HFF-Myc (cell line): ENCODE measurements at regions not wholly inside any gene's neighbourhood (a gene's known extent, or its start where the extent isn't known, plus 50 kb on each side); places are given as distances from the start of the nearest gene placed in this dataset.
"Not testable (repeated sequence)": the region's sequence is repeated elsewhere in the genome, so short reads cannot be mapped to it uniquely, and the experiment has no call there.

ENCODE experiments used
- DNase-seq: peaks from one replicate; pipeline ENCODE4 v3.0.0-alpha.2; 2011; ENCODE audit warnings: low read depth; ENCODE audit errors: extremely low read depth
- H3K4me3 ChIP-seq: replicated peaks from 2 replicates; pipeline ENCODE4 v1.5.1; 2011; ENCODE audit warnings: low read depth, mild to moderate bottlenecking, control low read depth, low read length
- CTCF ChIP-seq: IDR thresholded peaks from 2 replicates; pipeline ENCODE4 v1.5.1; 2012; ENCODE audit warnings: mild to moderate bottlenecking, low read depth, low read length, control low read depth; ENCODE audit errors: missing control alignments

GRCh38 chr2:62654876-62655359, 50.6 kb upstream of the EHBP1 start:
- DNase-seq: no peak
- H3K4me3 ChIP-seq: no peak overlapping the region
- TF ChIP-seq CTCF: no peak

GRCh38 chr2:62654423-62654791, 51.1 kb upstream of the EHBP1 start:
- H3K4me3 ChIP-seq: no peak overlapping the region
- no peak for TF ChIP-seq CTCF
- DNase-seq: no peak

DNA sequence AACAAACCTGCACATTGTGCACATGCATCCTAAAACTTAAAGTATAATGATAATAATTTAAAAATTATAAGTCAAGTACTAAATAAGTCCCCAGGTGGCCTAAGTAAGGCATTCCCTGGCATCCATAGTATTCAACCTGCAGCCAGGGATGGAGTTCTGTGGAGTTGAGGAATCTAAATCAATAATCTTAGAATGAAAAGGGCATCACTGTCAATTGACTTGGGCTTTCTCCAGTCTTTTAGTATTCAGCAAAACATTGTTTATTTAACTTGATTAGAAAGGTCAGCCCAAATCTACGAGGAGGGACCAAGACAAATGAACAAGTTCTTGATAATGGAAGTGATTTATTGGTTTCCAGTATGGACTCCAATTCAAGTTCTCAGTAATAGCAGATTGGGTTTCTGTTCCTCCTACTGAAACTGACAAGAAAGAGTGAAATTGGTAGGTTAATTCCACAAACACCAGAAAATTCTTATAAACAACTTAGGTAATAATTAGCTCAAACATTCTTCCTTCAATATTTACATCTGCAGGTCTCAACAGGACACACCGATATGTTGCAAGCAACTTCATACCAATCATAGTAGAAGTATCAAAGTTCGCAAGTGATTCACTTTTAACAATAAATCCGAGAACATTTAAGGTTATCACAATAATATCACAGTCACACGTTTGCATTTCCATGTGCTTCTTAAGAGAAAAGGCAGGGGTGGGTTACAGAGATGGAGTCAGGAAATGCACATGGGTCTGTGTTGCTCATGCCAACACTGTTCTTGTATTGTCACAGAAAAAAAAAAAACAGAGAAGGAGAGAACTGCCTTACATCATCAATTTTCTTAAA, 51.7 kb upstream of the EHBP1 start:
- no peak for TF ChIP-seq CTCF
- no peak overlapping the region for H3K4me3 ChIP-seq
- no peak for DNase-seq

DNA sequence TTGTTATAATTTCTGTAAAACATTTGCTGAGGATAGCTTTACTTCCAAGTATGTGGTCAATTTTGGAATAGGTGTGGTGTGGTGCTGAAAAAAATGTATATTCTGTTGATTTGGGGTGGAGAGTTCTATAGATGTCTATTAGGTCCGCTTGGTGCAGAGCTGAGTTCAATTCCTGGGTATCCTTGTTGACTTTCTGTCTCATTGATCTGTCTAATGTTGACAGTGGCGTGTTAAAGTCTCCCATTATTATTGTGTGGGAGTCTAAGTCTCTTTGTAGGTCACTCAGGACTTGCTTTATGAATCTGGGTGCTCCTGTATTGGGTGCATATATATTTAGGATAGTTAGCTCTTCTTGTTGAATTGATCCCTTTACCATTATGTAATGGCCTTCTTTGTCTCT, 56.4 kb upstream of the EHBP1 start:
- H3K4me3 ChIP-seq, DNase-seq: not testable (repeated sequence)

DNA sequence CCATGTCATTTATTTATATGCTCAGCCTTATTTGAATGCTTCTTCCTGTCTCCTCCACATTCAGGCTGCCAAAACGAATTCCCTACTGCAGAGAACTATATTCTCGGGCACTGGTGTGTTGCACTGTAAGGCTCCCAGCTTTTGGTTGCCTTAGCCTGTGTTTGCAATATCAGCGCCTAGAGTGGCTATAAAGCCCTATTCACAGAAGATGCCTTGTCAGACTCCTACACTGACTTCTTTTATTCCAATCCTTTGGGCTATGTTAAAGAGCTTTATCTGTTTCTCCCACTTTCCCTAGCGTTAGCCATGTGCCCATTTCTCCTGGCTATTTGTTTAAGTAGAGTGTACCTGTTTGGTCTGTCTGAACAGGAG, 62.4 kb upstream of the EHBP1 start:
- DNase-seq: no peak
- TF ChIP-seq CTCF: no peak
- H3K4me3 ChIP-seq: no peak overlapping the region

- TF ChIP-seq CTCF: no peak
- H3K4me3 ChIP-seq: no peak overlapping the region
- no peak for DNase-seq
Observed at GRCh38 chr2:62642429-62643099, 62.9 kb upstream of the EHBP1 start.

DNA sequence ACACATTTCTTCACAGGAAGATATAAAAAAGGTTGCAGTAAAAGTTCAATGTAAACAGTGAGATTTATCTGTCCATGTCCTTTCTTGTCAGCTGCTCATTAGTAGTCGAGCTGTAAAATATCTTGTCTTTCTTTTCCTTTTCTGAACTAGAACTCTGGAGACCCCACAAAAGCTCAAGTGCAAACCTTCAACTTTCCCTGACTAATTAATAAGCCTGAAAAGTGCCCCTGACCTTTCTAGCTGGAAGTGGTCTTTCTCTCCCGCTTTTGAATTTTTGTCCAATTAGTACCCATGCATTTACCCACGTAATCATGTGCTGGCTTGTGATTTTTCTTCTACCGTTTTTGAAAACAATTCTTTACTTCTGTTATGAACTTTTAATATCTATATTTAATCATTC, 63.6 kb upstream of the EHBP1 start:
- no peak for DNase-seq
- no peak overlapping the region for H3K4me3 ChIP-seq
- no peak for TF ChIP-seq CTCF
